ENCODE measurements at regions not wholly inside any gene's neighbourhood (a gene's known extent, or its start where the extent isn't known, plus 50 kb on each side); places are given as distances from the start of the nearest gene placed in this dataset.

GRCh38 chr14:101108579-101109346, 205.2 kb upstream of the RTL1 start:
- no peak for TF ChIP-seq CTCF (IDR thresholded peaks at IDR 0.05)
- TF ChIP-seq ZFX (IDR thresholded peaks at IDR 0.05; ENCODE audit: borderline replicate concordance) = no peak

All from 22Rv1 (cell line).